ENCODE measurements at regions not wholly inside any gene's neighbourhood (a gene's known extent, or its start where the extent isn't known, plus 50 kb on each side); places are given as distances from the start of the nearest gene placed in this dataset.

DNA sequence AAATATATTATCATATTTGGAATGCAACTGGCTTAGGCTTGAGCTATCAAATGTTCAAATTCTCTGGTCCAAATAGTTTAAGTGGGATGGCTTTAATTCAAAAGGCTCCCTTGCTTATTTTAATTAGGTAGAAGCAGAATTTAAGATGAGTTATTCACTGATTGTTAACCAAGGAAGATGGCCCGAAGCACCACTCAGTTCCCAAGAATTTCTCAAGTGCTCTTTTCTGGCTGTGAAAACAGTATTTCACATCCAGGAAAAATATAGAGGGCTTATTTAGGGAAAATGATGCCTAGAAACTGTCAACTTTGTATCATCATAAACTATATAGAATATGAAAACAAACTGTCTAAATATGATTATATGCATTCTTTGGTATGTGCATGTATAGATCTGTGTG, 246.5 kb upstream of the SFRP2 start:
- TF ChIP-seq, protein P1, sequence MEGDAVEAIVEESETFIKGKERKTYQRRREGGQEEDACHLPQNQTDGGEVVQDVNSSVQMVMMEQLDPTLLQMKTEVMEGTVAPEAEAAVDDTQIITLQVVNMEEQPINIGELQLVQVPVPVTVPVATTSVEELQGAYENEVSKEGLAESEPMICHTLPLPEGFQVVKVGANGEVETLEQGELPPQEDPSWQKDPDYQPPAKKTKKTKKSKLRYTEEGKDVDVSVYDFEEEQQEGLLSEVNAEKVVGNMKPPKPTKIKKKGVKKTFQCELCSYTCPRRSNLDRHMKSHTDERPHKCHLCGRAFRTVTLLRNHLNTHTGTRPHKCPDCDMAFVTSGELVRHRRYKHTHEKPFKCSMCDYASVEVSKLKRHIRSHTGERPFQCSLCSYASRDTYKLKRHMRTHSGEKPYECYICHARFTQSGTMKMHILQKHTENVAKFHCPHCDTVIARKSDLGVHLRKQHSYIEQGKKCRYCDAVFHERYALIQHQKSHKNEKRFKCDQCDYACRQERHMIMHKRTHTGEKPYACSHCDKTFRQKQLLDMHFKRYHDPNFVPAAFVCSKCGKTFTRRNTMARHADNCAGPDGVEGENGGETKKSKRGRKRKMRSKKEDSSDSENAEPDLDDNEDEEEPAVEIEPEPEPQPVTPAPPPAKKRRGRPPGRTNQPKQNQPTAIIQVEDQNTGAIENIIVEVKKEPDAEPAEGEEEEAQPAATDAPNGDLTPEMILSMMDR (IDR thresholded peaks at IDR 0.05) = no peak
- TF ChIP-seq EP300 (IDR thresholded peaks at IDR 0.05) = no peak
- no peak for TF ChIP-seq POLR2A (IDR thresholded peaks at IDR 0.05)
- no peak for TF ChIP-seq POLR2AphosphoS5 (IDR thresholded peaks at IDR 0.05)

All from sigmoid colon (tissue), 4 donors.